ENCODE measurements at regions not wholly inside any gene's neighbourhood (a gene's known extent, or its start where the extent isn't known, plus 50 kb on each side); places are given as distances from the start of the nearest gene placed in this dataset.

DNA sequence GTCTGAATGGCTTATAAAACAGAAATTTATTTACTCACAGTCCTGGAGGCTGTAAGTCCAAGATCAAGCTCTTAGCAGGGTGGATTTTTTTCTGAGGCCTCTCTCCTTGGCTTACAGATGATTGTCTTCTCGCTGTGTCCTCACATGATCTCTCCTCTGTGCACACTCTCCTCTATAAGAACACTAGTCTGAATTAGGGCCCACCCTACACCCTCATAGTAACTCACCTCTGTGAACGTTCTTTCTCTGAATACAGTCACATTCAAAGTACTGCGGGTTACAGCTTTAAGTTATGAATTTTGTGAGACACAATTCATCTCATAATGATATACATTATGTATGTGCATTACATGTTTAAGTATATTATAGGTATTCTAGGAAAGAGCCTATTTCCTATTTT is 135.7 kb upstream of the ATXN7L3B start:
- TF ChIP-seq, protein P1, sequence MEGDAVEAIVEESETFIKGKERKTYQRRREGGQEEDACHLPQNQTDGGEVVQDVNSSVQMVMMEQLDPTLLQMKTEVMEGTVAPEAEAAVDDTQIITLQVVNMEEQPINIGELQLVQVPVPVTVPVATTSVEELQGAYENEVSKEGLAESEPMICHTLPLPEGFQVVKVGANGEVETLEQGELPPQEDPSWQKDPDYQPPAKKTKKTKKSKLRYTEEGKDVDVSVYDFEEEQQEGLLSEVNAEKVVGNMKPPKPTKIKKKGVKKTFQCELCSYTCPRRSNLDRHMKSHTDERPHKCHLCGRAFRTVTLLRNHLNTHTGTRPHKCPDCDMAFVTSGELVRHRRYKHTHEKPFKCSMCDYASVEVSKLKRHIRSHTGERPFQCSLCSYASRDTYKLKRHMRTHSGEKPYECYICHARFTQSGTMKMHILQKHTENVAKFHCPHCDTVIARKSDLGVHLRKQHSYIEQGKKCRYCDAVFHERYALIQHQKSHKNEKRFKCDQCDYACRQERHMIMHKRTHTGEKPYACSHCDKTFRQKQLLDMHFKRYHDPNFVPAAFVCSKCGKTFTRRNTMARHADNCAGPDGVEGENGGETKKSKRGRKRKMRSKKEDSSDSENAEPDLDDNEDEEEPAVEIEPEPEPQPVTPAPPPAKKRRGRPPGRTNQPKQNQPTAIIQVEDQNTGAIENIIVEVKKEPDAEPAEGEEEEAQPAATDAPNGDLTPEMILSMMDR (IDR thresholded peaks at IDR 0.05 in 8 of 11, conservative IDR thresholded peaks at IDR 0.05 in 3 of 11) = no peak
- no peak for TF ChIP-seq POLR2AphosphoS5 (IDR thresholded peaks at IDR 0.05)
- TF ChIP-seq POLR2A (IDR thresholded peaks at IDR 0.05) = no peak

All from spleen (tissue), 7 donors.